Trophoblast cell (in vitro differentiated cells and primary cell): ENCODE measurements at regions not wholly inside any gene's neighbourhood (a gene's known extent, or its start where the extent isn't known, plus 50 kb on each side); places are given as distances from the start of the nearest gene placed in this dataset.

ENCODE experiments used
- DNase-seq, 2 donors: peaks; one replicate each; pipeline ENCODE4 v3.0.0-alpha.2; 2016
- H2AFZ ChIP-seq: 2 replicates; pipeline ENCODE4 v1.6.1; 2013; ENCODE audit warnings: low read length, moderate library complexity, mild to moderate bottlenecking; ENCODE audit not compliant: insufficient read depth, poor library complexity
- H2AK5ac ChIP-seq: 2 replicates; pipeline ENCODE4 v1.6.1; 2013; ENCODE audit warnings: mild to moderate bottlenecking, low read length
- H2BK120ac ChIP-seq: 2 replicates; pipeline ENCODE4 v1.6.1; 2013; ENCODE audit warnings: low read length, mild to moderate bottlenecking, moderate library complexity; ENCODE audit not compliant: insufficient read depth, poor library complexity
- H2BK12ac ChIP-seq: 2 replicates; pipeline ENCODE4 v1.6.1; 2013; ENCODE audit warnings: mild to moderate bottlenecking, low read length, moderate library complexity
- H2BK5ac ChIP-seq: 2 replicates; pipeline ENCODE4 v1.6.1; 2013; ENCODE audit warnings: low read length, low read depth, moderate library complexity, mild to moderate bottlenecking; ENCODE audit not compliant: poor library complexity
- H3K14ac ChIP-seq: 2 replicates; pipeline ENCODE4 v1.6.1; 2013; ENCODE audit warnings: mild to moderate bottlenecking, low read length
- H3K18ac ChIP-seq: 2 replicates; pipeline ENCODE4 v1.6.1; 2013; ENCODE audit warnings: mild to moderate bottlenecking, low read length
- H3K23ac ChIP-seq: 2 replicates; pipeline ENCODE4 v1.6.1; 2013; ENCODE audit warnings: low read length
- H3K27ac ChIP-seq: 2 replicates; pipeline ENCODE4 v1.5.1; 2013; ENCODE audit warnings: low read depth, mild to moderate bottlenecking, inconsistent platforms, low read length, moderate library complexity
- H3K27me3 ChIP-seq: 2 replicates; pipeline ENCODE4 v1.6.1; 2013; ENCODE audit warnings: inconsistent platforms, mild to moderate bottlenecking, low read length, moderate library complexity; ENCODE audit not compliant: insufficient read depth
- H3K36me3 ChIP-seq, 2 experiments: 1 replicate in 1 of 2; 2 replicates in 1 of 2; pipeline ENCODE4 v1.6.1; 2013; ENCODE audit warnings: low read length in 2 of 2, mild to moderate bottlenecking in 2 of 2, moderate library complexity in 1 of 2; ENCODE audit not compliant: insufficient read depth in 2 of 2, control insufficient read depth in 1 of 2
- H3K4ac ChIP-seq: 2 replicates; pipeline ENCODE4 v1.6.1; 2013; ENCODE audit warnings: low read depth, mild to moderate bottlenecking, low read length, moderate library complexity
- H3K4me1 ChIP-seq, 2 experiments: 1 replicate in 1 of 2; 2 replicates in 1 of 2; pipeline ENCODE4 v1.6.1; 2013; ENCODE audit warnings: low read length in 2 of 2, mild to moderate bottlenecking in 2 of 2, moderate library complexity in 1 of 2; ENCODE audit not compliant: insufficient read depth in 2 of 2, control insufficient read depth in 1 of 2
- H3K4me2 ChIP-seq: 2 replicates; pipeline ENCODE4 v1.6.1; 2013; ENCODE audit warnings: inconsistent platforms, mild to moderate bottlenecking, low read length, moderate library complexity
- H3K4me3 ChIP-seq: 2 replicates; pipeline ENCODE4 v1.5.1; 2013; ENCODE audit warnings: mild to moderate bottlenecking, low read depth, low read length, inconsistent platforms
- H3K79me1 ChIP-seq: one replicate; pipeline ENCODE4 v1.6.1; 2013; ENCODE audit warnings: low read length
- H3K79me2 ChIP-seq: 2 replicates; pipeline ENCODE4 v1.6.1; 2013; ENCODE audit warnings: low read length, mild to moderate bottlenecking; ENCODE audit not compliant: control insufficient read depth, insufficient read depth, poor library complexity
- H3K9ac ChIP-seq: 2 replicates; pipeline ENCODE4 v1.6.1; 2013; ENCODE audit warnings: mild to moderate bottlenecking, low read length
- H3K9me3 ChIP-seq: 2 replicates; pipeline ENCODE4 v1.6.1; 2013; ENCODE audit warnings: low read depth, mild to moderate bottlenecking, control low read depth, inconsistent platforms, low read length; ENCODE audit not compliant: insufficient read depth
- H4K12ac ChIP-seq: 2 replicates; pipeline ENCODE4 v1.6.1; 2013; ENCODE audit warnings: low read depth, mild to moderate bottlenecking, low read length, moderate library complexity
- H4K8ac ChIP-seq: 2 replicates; pipeline ENCODE4 v1.6.1; 2013; ENCODE audit warnings: low read depth, mild to moderate bottlenecking, low read length, moderate library complexity
- H4K91ac ChIP-seq: one replicate; pipeline ENCODE4 v1.6.1; 2013; ENCODE audit warnings: low read depth, mild to moderate bottlenecking, low read length, moderate library complexity
- WGBS: extraction: QIAGEN DNeasy Blood & Tissue Kit; methylation state at CpG from one replicate; pipeline ENCODE4 v1.1.7; 2013; ENCODE audit warnings: missing lambda C conversion rate; ENCODE audit not compliant: insufficient read length, insufficient coverage; ENCODE audit errors: extremely low coverage; 5-methylcytosine and 5-hydroxymethylcytosine counted together

- no peak overlapping the region for H3K4ac ChIP-seq
- H3K4me1 ChIP-seq = peaks cover 0 to 5% of the 10 kb centered on the region in 2 experiments
- H2AK5ac ChIP-seq = no peak overlapping the region
- H4K12ac ChIP-seq = no peak overlapping the region
- H3K27me3 ChIP-seq = no peaks in the 10 kb centered on the region
- H3K9me3 ChIP-seq = peaks cover 4% of the 10 kb centered on the region
- no peak overlapping the region for H2BK12ac ChIP-seq
- peak; percentile 5 to 43 for DNase-seq
- no peak overlapping the region for H3K23ac ChIP-seq
- H3K18ac ChIP-seq = no peak overlapping the region
- H2AFZ ChIP-seq = no peak overlapping the region
- H3K14ac ChIP-seq = no peak overlapping the region
- H4K91ac ChIP-seq = no peak overlapping the region
- H3K9ac ChIP-seq = no peak overlapping the region
- H3K36me3 ChIP-seq = no peaks in the 10 kb centered on the region
- no peaks in the 10 kb centered on the region for H3K79me1 ChIP-seq
- H4K8ac ChIP-seq = no peak overlapping the region
- H3K4me2 ChIP-seq = no peak overlapping the region
- H3K79me2 ChIP-seq = no peaks in the 10 kb centered on the region
- H3K4me3 ChIP-seq = no peak overlapping the region
- WGBS = no CpG with 5 or more reads among the region's 3 CpGs
- H2BK5ac ChIP-seq = no peak overlapping the region
- H3K27ac ChIP-seq = no peak overlapping the region
- H2BK120ac ChIP-seq = no peak overlapping the region
Observed at GRCh38 chr13:80428349-80429096, 87.6 kb upstream of the SPRY2 start.

- Histone ChIP-seq H4K91ac (no peak overlapping the region), H3K4ac (no peak overlapping the region), H2AFZ (no peak overlapping the region), H3K4me1 (no peaks in the 10 kb centered on the region), H3K27me3 (no peaks in the 10 kb centered on the region), H3K79me1 (no peaks in the 10 kb centered on the region), H4K8ac (no peak overlapping the region), H4K12ac (no peak overlapping the region), H3K9me3 (peaks cover 4% of the 10 kb centered on the region), H2BK5ac (no peak overlapping the region), H3K14ac (no peak overlapping the region), H2AK5ac (no peak overlapping the region), H3K23ac (no peak overlapping the region), H2BK12ac (no peak overlapping the region), H3K36me3 (no peaks in the 10 kb centered on the region), H3K18ac (no peak overlapping the region), H3K9ac (no peak overlapping the region), H3K79me2 (no peaks in the 10 kb centered on the region), H3K27ac (no peak overlapping the region), H3K4me2 (no peak overlapping the region), H3K4me3 (no peak overlapping the region), H2BK120ac (no peak overlapping the region)
- WGBS = no CpG with 5 or more reads among the region's 2 CpGs
- DNase-seq = no peak
Observed at GRCh38 chr13:80419416-80419815, 78.5 kb upstream of the SPRY2 start.

DNA sequence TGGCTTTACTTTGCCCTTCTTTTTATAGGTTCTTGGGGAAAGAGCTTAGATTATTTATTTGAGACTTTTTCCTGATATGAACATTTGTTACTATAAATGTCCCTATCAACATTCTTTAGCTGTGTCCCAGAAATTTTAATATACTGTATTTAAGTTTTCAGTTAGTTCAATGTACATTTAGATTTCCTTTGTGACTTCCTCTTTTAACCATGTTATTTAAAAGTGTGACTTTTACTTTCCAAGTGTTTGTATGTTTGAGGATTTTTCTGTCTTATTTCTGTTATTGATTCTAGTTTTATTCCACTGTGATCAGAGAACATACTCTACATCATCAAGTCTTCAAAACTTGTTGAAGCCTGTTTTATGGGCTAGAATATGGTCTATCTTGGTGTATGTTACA, 72.7 kb upstream of the SPRY2 start:
- Histone ChIP-seq H3K18ac (no peak overlapping the region), H2AFZ (no peak overlapping the region), H2AK5ac (no peak overlapping the region), H2BK120ac (no peak overlapping the region), H2BK5ac (no peak overlapping the region), H3K4me2 (no peak overlapping the region), H3K9ac (no peak overlapping the region), H4K8ac (no peak overlapping the region), H3K27me3 (no peaks in the 10 kb centered on the region), H3K23ac (no peak overlapping the region), H3K14ac (no peak overlapping the region), H3K4me1 (no peaks in the 10 kb centered on the region), H3K27ac (no peak overlapping the region), H3K79me1 (no peaks in the 10 kb centered on the region), H2BK12ac (no peak overlapping the region), H4K12ac (no peak overlapping the region), H3K36me3 (no peaks in the 10 kb centered on the region), H3K4ac (no peak overlapping the region), H4K91ac (no peak overlapping the region), H3K4me3 (no peak overlapping the region), H3K79me2 (no peaks in the 10 kb centered on the region), H3K9me3 (no peaks in the 10 kb centered on the region)
- DNase-seq = no peak

GRCh38 chr13:80408270-80408669, 67.3 kb upstream of the SPRY2 start:
- H3K36me3 ChIP-seq = no peaks in the 10 kb centered on the region
- no peak overlapping the region for H3K23ac ChIP-seq
- no peak overlapping the region for H4K12ac ChIP-seq
- no peaks in the 10 kb centered on the region for H3K4me1 ChIP-seq
- H3K9ac ChIP-seq = no peak overlapping the region
- no peak overlapping the region for H2BK120ac ChIP-seq
- no peak overlapping the region for H3K4ac ChIP-seq
- no peak overlapping the region for H3K18ac ChIP-seq
- H2BK12ac ChIP-seq = no peak overlapping the region
- no peak overlapping the region for H4K8ac ChIP-seq
- no peak overlapping the region for H3K27ac ChIP-seq
- H3K79me1 ChIP-seq = no peaks in the 10 kb centered on the region
- no peak overlapping the region for H2AK5ac ChIP-seq
- H3K79me2 ChIP-seq = no peaks in the 10 kb centered on the region
- no peak overlapping the region for H3K4me2 ChIP-seq
- H4K91ac ChIP-seq = no peak overlapping the region
- DNase-seq = no peak
- no CpG with 5 or more reads among the region's 5 CpGs for WGBS
- no peaks in the 10 kb centered on the region for H3K27me3 ChIP-seq
- H3K4me3 ChIP-seq = no peak overlapping the region
- no peak overlapping the region for H2BK5ac ChIP-seq
- H2AFZ ChIP-seq = no peak overlapping the region
- H3K14ac ChIP-seq = no peak overlapping the region
- no peaks in the 10 kb centered on the region for H3K9me3 ChIP-seq
